HL-60 (cell line): ENCODE measurements at regions not wholly inside any gene's neighbourhood (a gene's known extent, or its start where the extent isn't known, plus 50 kb on each side); places are given as distances from the start of the nearest gene placed in this dataset.

Experiments used
- DNase-seq, 2 experiments: peaks; one replicate each; pipeline ENCODE4 v3.0.0-alpha.2; 2010 to 2020; ENCODE audit warnings: low read depth in 1 of 2, low spot score in 1 of 2
- H3K27ac ChIP-seq: fragments of 250-450 bp; sonication (Bioruptor Pico); replicated peaks from 2 replicates; pipeline ENCODE4 v1.5.1; 2020; ENCODE audit warnings: mild to moderate bottlenecking, moderate library complexity
- H3K27me3 ChIP-seq: fragments of 250-450 bp; sonication (Bioruptor Pico); 2 replicates; pipeline ENCODE4 v1.5.1; 2021; ENCODE audit warnings: mild to moderate bottlenecking, moderate library complexity; ENCODE audit not compliant: insufficient read depth, poor library complexity, severe bottlenecking
- H3K4me3 ChIP-seq: replicated peaks from 2 replicates; pipeline ENCODE4 v1.5.1; 2011; ENCODE audit warnings: mild to moderate bottlenecking, control low read depth, low read length; ENCODE audit not compliant: insufficient read depth
- CTCF ChIP-seq: IDR thresholded peaks from one replicate; pipeline ENCODE4 v1.5.1; 2011; ENCODE audit warnings: low read length, control low read depth, inconsistent platforms; ENCODE audit not compliant: insufficient read depth
- GABPA ChIP-seq: IDR thresholded peaks from 2 replicates; pipeline ENCODE4 v1.6.1; 2012; ENCODE audit warnings: low read depth
- POLR2AphosphoS5 ChIP-seq: IDR thresholded peaks from 2 replicates; pipeline ENCODE4 v1.6.1; 2012; ENCODE audit warnings: low read depth
- REST ChIP-seq: IDR thresholded peaks from 2 replicates; pipeline ENCODE4 v1.6.1; 2012; ENCODE audit warnings: low read depth; ENCODE audit not compliant: insufficient replicate concordance
- SPI1 ChIP-seq: IDR thresholded peaks from 2 replicates; pipeline ENCODE4 v1.6.1; 2012; ENCODE audit warnings: low read depth, mild to moderate bottlenecking, borderline replicate concordance

GRCh38 chr6:68326762-68327161 is 308.3 kb upstream of the ADGRB3 start:
- Histone ChIP-seq H3K27me3 (no peaks in the 10 kb centered on the region), H3K4me3 (no peak overlapping the region), H3K27ac (no peak overlapping the region)
- no peak for TF ChIP-seq GABPA
- TF ChIP-seq SPI1, result no peak
- TF ChIP-seq POLR2AphosphoS5, result no peak
- no peak for TF ChIP-seq REST
- TF ChIP-seq CTCF, result no peak
- no peak for DNase-seq

GRCh38 chr6:68317366-68317765 is 317.7 kb upstream of the ADGRB3 start:
- Histone ChIP-seq H3K27me3 (no peaks in the 10 kb centered on the region), H3K27ac (no peak overlapping the region), H3K4me3 (no peak overlapping the region)
- TF ChIP-seq POLR2AphosphoS5 (no peak), GABPA (no peak), SPI1 (no peak), CTCF (no peak), REST (no peak)
- DNase-seq, result no peak

- Histone ChIP-seq H3K27me3 (no peaks in the 10 kb centered on the region), H3K27ac (no peak overlapping the region), H3K4me3 (no peak overlapping the region)
- no peak for TF ChIP-seq POLR2AphosphoS5
- TF ChIP-seq GABPA, result no peak
- no peak for TF ChIP-seq REST
- no peak for DNase-seq
These were observed 321.2 kb upstream of the ADGRB3 start for GRCh38 chr6:68313911-68314310.

GRCh38 chr6:68307301-68307700 is 327.8 kb upstream of the ADGRB3 start:
- no peak for DNase-seq
- H3K4me3 ChIP-seq, result no peak overlapping the region
- TF ChIP-seq REST, result no peak
- no peak for TF ChIP-seq POLR2AphosphoS5
- TF ChIP-seq SPI1, result no peak
- no peak for TF ChIP-seq GABPA
- TF ChIP-seq CTCF, result no peak

More at GRCh38 chr6:68307301-68307700, 327.8 kb upstream of the ADGRB3 start:
- Histone ChIP-seq H3K27ac (no peak overlapping the region), H3K27me3 (no peaks in the 10 kb centered on the region)
